Activated gamma-delta T cell treated with Interleukin-2 at 50 U/mL for 16 hours (primary cell): ENCODE measurements at regions not wholly inside any gene's neighbourhood (a gene's known extent, or its start where the extent isn't known, plus 50 kb on each side); places are given as distances from the start of the nearest gene placed in this dataset.
A peak's percentile ranks its signal among the peaks of the same experiment; 100 is the strongest.

Experiments used
- DNase-seq: peaks from one replicate; pipeline ENCODE4 v3.0.0-alpha.2; 2020

- no peak for DNase-seq
Measured at GRCh38 chr15:39095218-39095879, 485.5 kb upstream of the THBS1 start.

- DNase-seq, result no peak
Measured at GRCh38 chr15:39096608-39097205, 484.2 kb upstream of the THBS1 start.

GRCh38 chr15:39099524-39099923, 481.4 kb upstream of the THBS1 start:
- DNase-seq, result no peak

- no peak for DNase-seq
Measured at GRCh38 chr15:39100106-39100660, 480.7 kb upstream of the THBS1 start.

- DNase-seq, result no peak
Measured at GRCh38 chr15:39102431-39102830, 478.4 kb upstream of the THBS1 start.

- no peak for DNase-seq
Measured at GRCh38 chr15:39106950-39107349, 473.9 kb upstream of the THBS1 start.

GRCh38 chr15:39108021-39108420, 472.9 kb upstream of the THBS1 start:
- no peak for DNase-seq

GRCh38 chr15:39110336-39110735, 470.5 kb upstream of the THBS1 start:
- no peak for DNase-seq

- DNase-seq, result no peak
Measured at GRCh38 chr15:39110746-39111145, 470.1 kb upstream of the THBS1 start.

GRCh38 chr15:39113741-39114140, 467.1 kb upstream of the THBS1 start:
- no peak for DNase-seq

- DNase-seq, result no peak
Measured at GRCh38 chr15:39114690-39115378, 466.0 kb upstream of the THBS1 start.

GRCh38 chr15:39115379-39116057, 465.4 kb upstream of the THBS1 start:
- DNase-seq, result no peak

GRCh38 chr15:39118510-39118909, 462.4 kb upstream of the THBS1 start:
- no peak for DNase-seq

GRCh38 chr15:39124155-39124552, 456.7 kb upstream of the THBS1 start:
- DNase-seq, result no peak

GRCh38 chr15:39124553-39125171, 456.2 kb upstream of the THBS1 start:
- DNase-seq, result no peak

- DNase-seq, result no peak
Measured at GRCh38 chr15:39125226-39125625, 455.7 kb upstream of the THBS1 start.

GRCh38 chr15:39125904-39126303, 455.0 kb upstream of the THBS1 start:
- peak; percentile 6 for DNase-seq

GRCh38 chr15:39127151-39127790, 453.6 kb upstream of the THBS1 start:
- DNase-seq, result no peak

GRCh38 chr15:39127925-39128617, 452.8 kb upstream of the THBS1 start:
- no peak for DNase-seq

- no peak for DNase-seq
Measured at GRCh38 chr15:39128746-39129145, 452.1 kb upstream of the THBS1 start.

GRCh38 chr15:39130556-39131379, 450.1 kb upstream of the THBS1 start:
- no peak for DNase-seq
